K562 (cell line): ENCODE measurements at regions not wholly inside any gene's neighbourhood (a gene's known extent, or its start where the extent isn't known, plus 50 kb on each side); places are given as distances from the start of the nearest gene placed in this dataset.

Experiments
- ATAC-seq: fragments of 200-7000 bp; cut with Tn5 transposase; 3 replicates; pipeline ENCODE4 v1.9.1; 2020; ENCODE audit warnings: moderate library complexity
- BruUV-seq: library from RNA; stranded (reverse); fragments of 400-500 nt; replicated peaks from 2 replicates; lab custom pipeline; 2021; lab: Mats Ljungman, UMichigan
- CTCF ChIA-PET: fragments of 300-600 bp; formaldehyde crosslinking; extraction: SDS; loops from one replicate; lab custom pipeline; 2021; ENCODE audit warnings: low intra/inter-chr PET ratio; lab: Yijun Ruan, JAX
- POLR2A ChIA-PET: fragments of 300-600, 350-650 bp; sonication (Branson Sonifier 250); formaldehyde crosslinking; extraction: SDS; loops from one replicate; lab custom pipeline; 2021; ENCODE audit warnings: antibody characterized with exemption, inconsistent platforms; lab: Yijun Ruan, JAX
- DNase-seq, 4 experiments: peaks; one replicate each; pipeline versions ENCODE4 v3.0.0 to v3.0.0-alpha.2; 2011 to 2018; ENCODE audit warnings: low spot score in 3 of 4, mixed read lengths in 3 of 4; ENCODE audit errors: extremely low read depth in 1 of 4
- FAIRE-seq: peaks from 2 replicates; lab custom pipeline; 2011; peaks lifted over from hg19 to GRCh38; lab: Jason Lieb, UNC
- H2AFZ ChIP-seq: 2 replicates; pipeline ENCODE4 v1.6.0; 2011; ENCODE audit warnings: low read depth, low read length, control low read depth, inconsistent platforms
- H3K27ac ChIP-seq: fragments of 200-600 bp; 3 replicates; pipeline ENCODE4 v1.8.0; 2011; ENCODE audit warnings: low read depth, mild to moderate bottlenecking, control low read depth, inconsistent platforms, low read length, moderate library complexity, mixed read lengths; ENCODE audit errors: extremely low read depth
- H3K27me3 ChIP-seq, 2 experiments: fragments of 300-600 bp in 1 of 2; 2 replicates in 1 of 2; 3 replicates in 1 of 2; pipeline versions ENCODE4 v1.6.0 to v1.8.0; 2011; ENCODE audit warnings: inconsistent platforms in 2 of 2, low read length in 2 of 2, mild to moderate bottlenecking in 1 of 2, mixed read lengths in 1 of 2, moderate library complexity in 1 of 2; ENCODE audit not compliant: control insufficient read depth in 2 of 2, insufficient read depth in 2 of 2
- H3K36me3 ChIP-seq: fragments of 300-600 bp; 3 replicates; pipeline ENCODE4 v1.8.0; 2011; ENCODE audit warnings: mild to moderate bottlenecking, low read length, inconsistent platforms; ENCODE audit not compliant: control insufficient read depth, insufficient read depth
- H3K4me1 ChIP-seq, 2 experiments: fragments of 200-600 bp in 1 of 2; replicated peaks in 1 of 2; 2 replicates in 1 of 2; 3 replicates in 1 of 2; pipeline versions ENCODE4 v1.5.1 to v1.8.0; 2011; ENCODE audit warnings: inconsistent platforms in 2 of 2, low read length in 2 of 2, mild to moderate bottlenecking in 1 of 2, mixed read lengths in 1 of 2, moderate library complexity in 1 of 2; ENCODE audit not compliant: control insufficient read depth in 2 of 2, insufficient read depth in 2 of 2
- H3K4me2 ChIP-seq: 2 replicates; pipeline ENCODE4 v1.6.1; 2011; ENCODE audit warnings: low read length, control low read depth, inconsistent platforms, mixed read lengths; ENCODE audit not compliant: insufficient read depth
- H3K4me3 ChIP-seq: fragments of 200-600 bp; sonication (generic), shearing (Covaris generic); 2 replicates; pipeline ENCODE4 v1.5.1; 2016; ENCODE audit warnings: control low read depth, inconsistent platforms
- H3K79me2 ChIP-seq: fragments of 200-600 bp; 3 replicates; pipeline ENCODE4 v1.8.0; 2011; ENCODE audit warnings: low read length, inconsistent platforms; ENCODE audit not compliant: control insufficient read depth, insufficient read depth
- H3K9ac ChIP-seq, 2 experiments: 2 replicates each; pipeline versions ENCODE4 v1.6.0 to v1.6.1; 2011; ENCODE audit warnings: low read depth in 2 of 2, low read length in 2 of 2, control low read depth in 1 of 2, inconsistent platforms in 1 of 2, mild to moderate bottlenecking in 1 of 2, mixed read lengths in 1 of 2; ENCODE audit not compliant: insufficient read depth in 1 of 2
- H3K9me1 ChIP-seq: one replicate; pipeline ENCODE4 v1.6.0; 2011; ENCODE audit warnings: inconsistent platforms, mild to moderate bottlenecking, low read length, moderate library complexity; ENCODE audit not compliant: control insufficient read depth, insufficient read depth
- H3K9me3 ChIP-seq: replicated peaks from 2 replicates; pipeline ENCODE4 v1.5.1; 2011; ENCODE audit warnings: low read depth, low read length, inconsistent platforms; ENCODE audit not compliant: control insufficient read depth, insufficient read depth
- H4K20me1 ChIP-seq: replicated peaks from 2 replicates; pipeline ENCODE4 v1.6.1; 2011; ENCODE audit warnings: low read length, inconsistent platforms, mixed read lengths; ENCODE audit not compliant: control insufficient read depth, insufficient read depth
- ARID3A ChIP-seq: IDR thresholded peaks from 2 replicates; pipeline ENCODE4 v1.6.1; 2012; ENCODE audit warnings: low read depth, low read length, improper control_type of control experiment, borderline replicate concordance
- CC2D1A ChIP-seq: fragments of 450-650 bp; IDR thresholded peaks from 2 replicates; pipeline ENCODE4 v1.6.1; 2017; ENCODE audit warnings: mild to moderate bottlenecking
- CTCF ChIP-seq, 3 experiments: IDR thresholded peaks in 2 of 3; conservative IDR thresholded peaks in 1 of 3; 2 replicates each; pipeline ENCODE4 v1.5.1; 2011 to 2012; ENCODE audit warnings: low read length in 3 of 3, mild to moderate bottlenecking in 3 of 3, control low read depth in 2 of 3, improper control_type of control experiment in 1 of 3, inconsistent platforms in 1 of 3, low read depth in 1 of 3, mixed read lengths in 1 of 3, moderate library complexity in 1 of 3; ENCODE audit not compliant: insufficient read depth in 2 of 3
- KAT8 ChIP-seq: fragments of 450-650 bp; IDR thresholded peaks from 2 replicates; pipeline ENCODE4 v1.6.1; 2016; ENCODE audit warnings: low read depth, mild to moderate bottlenecking
- OTX1 ChIP-seq: fragments of 450-650 bp; formaldehyde crosslinking; IDR thresholded peaks from 2 replicates; pipeline ENCODE4 v1.4.0; 2022; ENCODE audit warnings: mild to moderate bottlenecking
- ZNF507 ChIP-seq: conservative IDR thresholded peaks from 2 replicates; pipeline ENCODE4 v1.6.1; 2017; ENCODE audit warnings: missing genetic modification characterization, missing compliant biosample characterization
- WGBS: fragments of 100-300 bp; shearing (Covaris generic); methylation state at CpG from one replicate; pipeline ENCODE4 v1.1.6; 2016; ENCODE audit warnings: low coverage, mixed read lengths; ENCODE audit not compliant: insufficient coverage; ENCODE audit errors: missing lambda C conversion rate; 5-methylcytosine and 5-hydroxymethylcytosine counted together
- in situ Hi-C: fragments of 300-500 bp; cut with MboI; formaldehyde crosslinking; loops from 4 replicates; pipeline ENCODE4 v1.15.0; 2018; ENCODE audit warnings: inconsistent platforms, mixed read lengths
- intact Hi-C: fragments of 100-400 bp; cut with micrococcal nuclease; formaldehyde crosslinking; loops from 2 replicates; pipeline ENCODE4 v1.14.2; 2022

- no TSS peak for BruUV-seq
- in situ Hi-C loops (no loop called here), intact Hi-C loops (no loop called here)
- Histone ChIP-seq H2AFZ (no peak overlapping the region), H4K20me1 (no peaks in the 10 kb centered on the region), H3K36me3 (no peaks in the 10 kb centered on the region), H3K4me3 (no peak overlapping the region), H3K9me3 (no peaks in the 10 kb centered on the region), H3K4me2 (no peak overlapping the region), H3K27ac (no peak overlapping the region), H3K27me3 (peaks cover 13 to 16% of the 10 kb centered on the region in 2 experiments; a peak in 3 of 5 replicates), H3K9ac (no peak overlapping the region), H3K9me1 (no peaks in the 10 kb centered on the region), H3K4me1 (no peaks in the 10 kb centered on the region)
- CTCF ChIA-PET, result no interaction called here
- ATAC-seq, result no peak
- POLR2A ChIA-PET, result no interaction called here
- TF ChIP-seq ZNF507, result peak; percentile 88
- no peak for TF ChIP-seq KAT8
- TF ChIP-seq CC2D1A, result no peak
- TF ChIP-seq OTX1 (CRISPR knock-in tag), result no peak
- TF ChIP-seq, all 486 proteins: peak for 1
- H3K79me2 ChIP-seq, result no peaks in the 10 kb centered on the region
- 0% methylated on average over 1 of the region's 1 CpG for WGBS
- DNase-seq (no peak), FAIRE-seq (no peak)
Measured at GRCh38 chr6:168817558-168818159, 376.7 kb downstream of the SMOC2 start.

- ChIA-PET CTCF (no interaction called here), POLR2A (no interaction called here)
- Histone ChIP-seq H4K20me1 (no peaks in the 10 kb centered on the region), H3K9me1 (no peaks in the 10 kb centered on the region), H3K9me3 (no peaks in the 10 kb centered on the region), H3K4me2 (no peak overlapping the region), H3K27me3 (peaks cover 0 to 4% of the 10 kb centered on the region in 2 experiments; a peak in 2 of 5 replicates), H3K79me2 (no peaks in the 10 kb centered on the region), H3K9ac (no peak overlapping the region), H3K4me3 (no peak overlapping the region), H3K36me3 (no peaks in the 10 kb centered on the region), H3K27ac (no peak overlapping the region), H3K4me1 (no peaks in the 10 kb centered on the region), H2AFZ (no peak overlapping the region)
- no peak for FAIRE-seq
- intact Hi-C loops (no loop called here), in situ Hi-C loops (no loop called here)
- BruUV-seq, result no TSS peak
- WGBS, result 6% methylated on average over 5 of the region's 5 CpGs
- no peak for DNase-seq
- TF ChIP-seq CTCF (IDR thresholded peaks at IDR 0.05 in 2 of 3, conservative IDR thresholded peaks at IDR 0.05 in 1 of 3; ENCODE audit: insufficient read depth in 2 of 3, low read depth in 1 of 3, low read length in 3 of 3) (0 out of 6 replicates have a peak, but pooled peaks of 1 of the 3 experiments have one; percentile 36), ARID3A (no peak)
- ATAC-seq, result no peak
Measured at GRCh38 chr6:168815229-168815628, 374.2 kb downstream of the SMOC2 start.
